ENCODE measurements at regions not wholly inside any gene's neighbourhood (a gene's known extent, or its start where the extent isn't known, plus 50 kb on each side); places are given as distances from the start of the nearest gene placed in this dataset.
"Not testable (repeated sequence)": the region's sequence is repeated elsewhere in the genome, so short reads cannot be mapped to it uniquely, and the experiment has no call there.

GRCh38 chr1:245102149-245102548 is 52.6 kb upstream of the KIF26B start:
- DNase-seq (ENCODE audit: low spot score); in situ Hi-C loops (cut with MboI; ENCODE audit: low pct_unique_long_range_greater_than_20kb, low sequenced_read_pairs, unreplicated experiment): not testable (repeated sequence)

GRCh38 chr1:245099401-245099800 is 55.4 kb upstream of the KIF26B start:
- in situ Hi-C loops (cut with MboI; ENCODE audit: low pct_unique_long_range_greater_than_20kb, low sequenced_read_pairs, unreplicated experiment) = no loop called here
- no peak for TF ChIP-seq CTCF (IDR thresholded peaks at IDR 0.05; ENCODE audit: extremely low read depth, insufficient read depth, missing control alignments)
- no peak for DNase-seq (ENCODE audit: low spot score)

GRCh38 chr1:245098924-245099323 is 55.9 kb upstream of the KIF26B start:
- no peak for TF ChIP-seq CTCF (IDR thresholded peaks at IDR 0.05; ENCODE audit: extremely low read depth, insufficient read depth, missing control alignments)
- no peak for DNase-seq (ENCODE audit: low spot score)
- in situ Hi-C loops (cut with MboI; ENCODE audit: low pct_unique_long_range_greater_than_20kb, low sequenced_read_pairs, unreplicated experiment) = no loop called here

- in situ Hi-C loops (cut with MboI; ENCODE audit: low pct_unique_long_range_greater_than_20kb, low sequenced_read_pairs, unreplicated experiment) = no loop called here
- no peak for DNase-seq (ENCODE audit: low spot score)
- no peak for TF ChIP-seq CTCF (IDR thresholded peaks at IDR 0.05; ENCODE audit: extremely low read depth, insufficient read depth, missing control alignments)
These were observed 58.3 kb upstream of the KIF26B start for GRCh38 chr1:245096311-245097066.

- no peak for DNase-seq (ENCODE audit: low spot score)
- no peak for TF ChIP-seq CTCF (IDR thresholded peaks at IDR 0.05; ENCODE audit: extremely low read depth, insufficient read depth, missing control alignments)
- in situ Hi-C loops (cut with MboI; ENCODE audit: low pct_unique_long_range_greater_than_20kb, low sequenced_read_pairs, unreplicated experiment) = no loop called here
These were observed 58.9 kb upstream of the KIF26B start for GRCh38 chr1:245095903-245096302.

GRCh38 chr1:245094954-245095353 is 59.8 kb upstream of the KIF26B start:
- DNase-seq (ENCODE audit: low spot score) = no peak

More at GRCh38 chr1:245094954-245095353, 59.8 kb upstream of the KIF26B start:
- in situ Hi-C loops (cut with MboI; ENCODE audit: low pct_unique_long_range_greater_than_20kb, low sequenced_read_pairs, unreplicated experiment) = no loop called here
- TF ChIP-seq CTCF (IDR thresholded peaks at IDR 0.05; ENCODE audit: extremely low read depth, insufficient read depth, missing control alignments) = no peak

All from GM13977 (cell line).